ENCODE measurements at regions not wholly inside any gene's neighbourhood (a gene's known extent, or its start where the extent isn't known, plus 50 kb on each side); places are given as distances from the start of the nearest gene placed in this dataset.

GRCh38 chr16:60331168-60331567 lies 1597.1 kb upstream of the GOT2 start:
- no peak for DNase-seq

- no peak for DNase-seq
Measured at GRCh38 chr16:60329108-60329507, 1595.0 kb upstream of the GOT2 start.

GRCh38 chr16:60328152-60328551 lies 1594.0 kb upstream of the GOT2 start:
- no peak for DNase-seq

- no peak for DNase-seq
Measured at GRCh38 chr16:60318486-60318885, 1584.4 kb upstream of the GOT2 start.

- no peak for DNase-seq
Measured at GRCh38 chr16:60310846-60311445, 1576.8 kb upstream of the GOT2 start.

GRCh38 chr16:60304720-60305119 lies 1570.6 kb upstream of the GOT2 start:
- DNase-seq: no peak

- no peak for DNase-seq
Measured at GRCh38 chr16:60304066-60304465, 1570.0 kb upstream of the GOT2 start.

- DNase-seq: no peak
Measured at GRCh38 chr16:60302676-60303075, 1568.6 kb upstream of the GOT2 start.

GRCh38 chr16:60302261-60302660 lies 1568.1 kb upstream of the GOT2 start:
- no peak for DNase-seq

GRCh38 chr16:60299241-60299776 lies 1565.2 kb upstream of the GOT2 start:
- DNase-seq: no peak

- DNase-seq: no peak
Measured at GRCh38 chr16:60295451-60295850, 1561.3 kb upstream of the GOT2 start.

GRCh38 chr16:60285794-60286193 lies 1551.7 kb upstream of the GOT2 start:
- no peak for DNase-seq

GRCh38 chr16:60279061-60279665 lies 1545.0 kb upstream of the GOT2 start:
- DNase-seq: no peak

GRCh38 chr16:60274431-60275019 lies 1540.4 kb upstream of the GOT2 start:
- no peak for DNase-seq

- DNase-seq: no peak
Measured at GRCh38 chr16:60271781-60272180, 1537.7 kb upstream of the GOT2 start.

- DNase-seq: no peak
Measured at GRCh38 chr16:60271025-60271771, 1537.1 kb upstream of the GOT2 start.

GRCh38 chr16:60261425-60261824 lies 1527.3 kb upstream of the GOT2 start:
- DNase-seq: no peak

- no peak for DNase-seq
Measured at GRCh38 chr16:60259956-60260355, 1525.8 kb upstream of the GOT2 start.

GRCh38 chr16:60246086-60246485 lies 1512.0 kb upstream of the GOT2 start:
- DNase-seq: no peak

GRCh38 chr16:60241671-60242070 lies 1507.6 kb upstream of the GOT2 start:
- no peak for DNase-seq

- DNase-seq: no peak
Measured at GRCh38 chr16:60230666-60231065, 1496.5 kb upstream of the GOT2 start.

GRCh38 chr16:60225541-60225940 lies 1491.4 kb upstream of the GOT2 start:
- no peak for DNase-seq

- DNase-seq: no peak
Measured at GRCh38 chr16:60217787-60218186, 1483.7 kb upstream of the GOT2 start.

- DNase-seq: no peak
Measured at GRCh38 chr16:60214311-60214710, 1480.2 kb upstream of the GOT2 start.

All from CD4-positive, alpha-beta T cell treated with Interleukin-10 for 1 hour (primary cell).